Retinal pigment epithelial cell (primary cell): ENCODE measurements at regions not wholly inside any gene's neighbourhood (a gene's known extent, or its start where the extent isn't known, plus 50 kb on each side); places are given as distances from the start of the nearest gene placed in this dataset.
"Not testable (repeated sequence)": the region's sequence is repeated elsewhere in the genome, so short reads cannot be mapped to it uniquely, and the experiment has no call there.

Source experiments
- DNase-seq: peaks from one replicate; pipeline ENCODE4 v3.0.0-alpha.2; 2010; ENCODE audit warnings: low read depth
- H3K4me3 ChIP-seq: 2 replicates; pipeline ENCODE4 v1.5.1; 2011; ENCODE audit warnings: mild to moderate bottlenecking, low read length, control low read depth, moderate library complexity
- CTCF ChIP-seq: conservative IDR thresholded peaks from 2 replicates; pipeline ENCODE4 v1.5.1; 2011; ENCODE audit warnings: low read depth, low read length, control low read depth, inconsistent platforms

GRCh38 chr5:20307391-20307790 lies 319.4 kb upstream of the CDH18 start:
- TF ChIP-seq CTCF: no peak
- DNase-seq: no peak
- no peak overlapping the region for H3K4me3 ChIP-seq

GRCh38 chr5:20305463-20305862 lies 317.5 kb upstream of the CDH18 start:
- no peak for DNase-seq
- TF ChIP-seq CTCF: no peak
- no peak overlapping the region for H3K4me3 ChIP-seq

- DNase-seq, H3K4me3 ChIP-seq: not testable (repeated sequence)
These were observed 316.6 kb upstream of the CDH18 start for GRCh38 chr5:20304570-20304969.

GRCh38 chr5:20300110-20300509 lies 312.1 kb upstream of the CDH18 start:
- DNase-seq: no peak
- no peak overlapping the region for H3K4me3 ChIP-seq
- TF ChIP-seq CTCF: no peak

- no peak for DNase-seq
- no peak overlapping the region for H3K4me3 ChIP-seq
- no peak for TF ChIP-seq CTCF
These were observed 306.7 kb upstream of the CDH18 start for GRCh38 chr5:20294696-20295095.

GRCh38 chr5:20291766-20292165 lies 303.8 kb upstream of the CDH18 start:
- no peak for TF ChIP-seq CTCF
- no peak overlapping the region for H3K4me3 ChIP-seq
- DNase-seq: no peak

- no peak overlapping the region for H3K4me3 ChIP-seq
- DNase-seq: no peak
- no peak for TF ChIP-seq CTCF
These were observed 299.6 kb upstream of the CDH18 start for GRCh38 chr5:20287640-20288039.

GRCh38 chr5:20286512-20286911 lies 298.5 kb upstream of the CDH18 start:
- DNase-seq: no peak
- TF ChIP-seq CTCF: no peak
- H3K4me3 ChIP-seq: no peak overlapping the region
